ENCODE measurements at regions not wholly inside any gene's neighbourhood (a gene's known extent, or its start where the extent isn't known, plus 50 kb on each side); places are given as distances from the start of the nearest gene placed in this dataset.
A peak's percentile ranks its signal among the peaks of the same experiment; 100 is the strongest.

GRCh38 chr13:90427322-90428272 is 919.9 kb upstream of the MIR17HG start:
- TF ChIP-seq LARP7 (IDR thresholded peaks at IDR 0.05) (no peak), SIN3A (IDR thresholded peaks at IDR 0.05; ENCODE audit: borderline replicate concordance in 2 of 2, control insufficient read depth in 1 of 2, low read depth in 2 of 2, low read length in 2 of 2) (no peak), CBX3 (IDR thresholded peaks at IDR 0.05; ENCODE audit: borderline replicate concordance in 1 of 2, low read length in 2 of 2) (peak in 1 of 2 experiments; percentile 24; a peak in 1 of 3 replicates), ZBTB17 (CRISPR knock-in tag; IDR thresholded peaks at IDR 0.05) (no peak), ZBTB11 (CRISPR knock-in tag; IDR thresholded peaks at IDR 0.05) (no peak), CTCF (IDR thresholded peaks at IDR 0.05 in 2 of 3, conservative IDR thresholded peaks at IDR 0.05 in 1 of 3; ENCODE audit: insufficient read depth in 2 of 3, low read depth in 1 of 3, low read length in 3 of 3) (no peak), ELF4 (CRISPR knock-in tag; IDR thresholded peaks at IDR 0.05) (no peak), BACH1 (tag; IDR thresholded peaks at IDR 0.05) (no peak), CGGBP1 (CRISPR knock-in tag; IDR thresholded peaks at IDR 0.05) (no peak), CUX1 (CRISPR knock-in tag; IDR thresholded peaks at IDR 0.05) (no peak), CBFA2T2 (conservative IDR thresholded peaks at IDR 0.05) (no peak)

Data from K562 (cell line).